Left ventricle myocardium inferior (tissue), 1 donor: ENCODE measurements at regions not wholly inside any gene's neighbourhood (a gene's known extent, or its start where the extent isn't known, plus 50 kb on each side); places are given as distances from the start of the nearest gene placed in this dataset.
A peak's percentile ranks its signal among the peaks of the same experiment; 100 is the strongest.
"Not testable (repeated sequence)": the region's sequence is repeated elsewhere in the genome, so short reads cannot be mapped to it uniquely, and the experiment has no call there.

Experiments used
- DNase-seq: peaks from one replicate; pipeline ENCODE4 v3.0.0-alpha.2; 2020
- H3K27ac ChIP-seq: fragments of 200-600 bp; replicated peaks from 2 replicates; pipeline ENCODE4 v1.8.0; 2021
- H3K27me3 ChIP-seq: fragments of 200-600 bp; 2 replicates; pipeline ENCODE4 v1.8.0; 2021; ENCODE audit warnings: low read depth
- H3K36me3 ChIP-seq: fragments of 200-600 bp; 2 replicates; pipeline ENCODE4 v1.8.0; 2021
- H3K4me1 ChIP-seq: fragments of 200-600 bp; 2 replicates; pipeline ENCODE4 v1.8.0; 2021
- H3K4me3 ChIP-seq: fragments of 200-600 bp; 2 replicates; pipeline ENCODE4 v1.8.0; 2021; ENCODE audit warnings: mild to moderate bottlenecking, moderate library complexity
- H3K9me3 ChIP-seq: fragments of 200-600 bp; replicated peaks from 2 replicates; pipeline ENCODE4 v1.8.0; 2021
- CTCF ChIP-seq: fragments of 200-600 bp; IDR thresholded peaks from 2 replicates; pipeline ENCODE4 v1.8.0; 2021; ENCODE audit warnings: antibody characterized with exemption, mild to moderate bottlenecking, borderline replicate concordance
- intact Hi-C: fragments of 100-400 bp; cut with micrococcal nuclease; formaldehyde crosslinking; loops from one replicate; pipeline ENCODE4 v1.11.0; 2022
- donor health status: DM: no; HTN: yes; CAD: no; lungs with severe emphysema.

- intact Hi-C loops = loop anchor here (10.0 kb wide), 1 partner anchor 286 kb away; no protein-coding TSS in a partner anchor
- H3K4me1 ChIP-seq = peaks cover 7% of the 10 kb centered on the region
- no peak overlapping the region for H3K4me3 ChIP-seq
- H3K27ac ChIP-seq = no peak overlapping the region
- no peak for DNase-seq
- no peak for TF ChIP-seq CTCF
- H3K36me3 ChIP-seq = no peaks in the 10 kb centered on the region
- peaks cover 67% of the 10 kb centered on the region for H3K27me3 ChIP-seq
- no peaks in the 10 kb centered on the region for H3K9me3 ChIP-seq
These were observed 60.6 kb upstream of the ETV3 start for GRCh38 chr1:157198619-157199420.

- H3K4me3 ChIP-seq = no peak overlapping the region
- intact Hi-C loops = loop anchor here (10.0 kb wide), 1 partner anchor 287 kb away; no protein-coding TSS in a partner anchor
- DNase-seq = no peak
- no peak for TF ChIP-seq CTCF
- no peaks in the 10 kb centered on the region for H3K36me3 ChIP-seq
- H3K9me3 ChIP-seq = no peaks in the 10 kb centered on the region
- peaks cover 7% of the 10 kb centered on the region for H3K4me1 ChIP-seq
- peaks cover 67% of the 10 kb centered on the region for H3K27me3 ChIP-seq
- no peak overlapping the region for H3K27ac ChIP-seq
These were observed 59.8 kb upstream of the ETV3 start for GRCh38 chr1:157197906-157198435.

DNA sequence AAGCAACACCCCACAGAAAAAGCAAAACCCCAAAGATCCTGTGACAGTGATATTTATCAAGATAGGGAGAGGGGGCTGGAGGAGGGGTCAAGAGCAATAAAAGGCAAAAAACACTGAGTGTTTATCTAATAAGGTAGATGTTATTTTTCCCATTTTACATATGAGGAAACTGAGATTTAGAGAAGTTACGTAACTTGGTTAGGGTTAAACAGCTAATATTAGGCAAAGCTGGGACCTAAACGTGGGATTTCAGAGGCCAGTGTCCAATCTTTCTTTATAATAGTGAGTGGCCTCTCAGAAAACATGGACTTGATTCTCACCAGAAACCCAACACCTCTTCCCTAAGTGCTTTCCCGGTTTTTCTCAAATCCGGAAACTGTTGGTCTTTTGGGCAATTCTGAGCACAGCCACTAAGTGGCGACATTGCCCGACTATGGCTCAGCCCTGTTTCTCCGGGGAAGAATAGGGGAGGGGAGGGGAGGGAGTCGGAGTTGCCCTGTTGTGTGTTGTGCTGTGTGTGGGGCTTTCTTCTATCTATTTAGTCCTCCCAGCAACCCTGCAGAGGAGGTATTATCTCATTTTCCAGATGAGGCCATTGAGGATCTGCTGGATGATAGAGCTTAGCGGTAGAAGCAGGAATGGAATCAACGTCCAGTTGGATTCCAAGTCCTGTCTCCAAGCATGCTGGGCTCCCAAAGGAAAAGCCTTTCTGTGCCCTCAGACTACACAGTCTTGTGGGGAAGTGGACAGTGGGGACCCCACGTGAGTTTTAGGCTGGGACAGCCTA is 58.7 kb upstream of the ETV3 start:
- not testable (repeated sequence) for DNase-seq, H3K4me3 ChIP-seq, H3K27ac ChIP-seq, H3K36me3 ChIP-seq, H3K4me1 ChIP-seq, H3K9me3 ChIP-seq
- intact Hi-C loops = loop anchor here (10.0 kb wide), 1 partner anchor 288 kb away; no protein-coding TSS in a partner anchor
- peaks cover 67% of the 10 kb centered on the region for H3K27me3 ChIP-seq
- TF ChIP-seq CTCF = peak; percentile 51

- intact Hi-C loops = loop anchor here (10.0 kb wide), 1 partner anchor 289 kb away; no protein-coding TSS in a partner anchor
- peaks cover 7% of the 10 kb centered on the region for H3K4me1 ChIP-seq
- no peak for DNase-seq
These were observed 58.0 kb upstream of the ETV3 start for GRCh38 chr1:157196245-157196543.

More at GRCh38 chr1:157196245-157196543, 58.0 kb upstream of the ETV3 start:
- no peak for TF ChIP-seq CTCF
- no peak overlapping the region for H3K4me3 ChIP-seq
- H3K27me3 ChIP-seq = peaks cover 69% of the 10 kb centered on the region
- H3K36me3 ChIP-seq = no peaks in the 10 kb centered on the region
- no peaks in the 10 kb centered on the region for H3K9me3 ChIP-seq
- H3K27ac ChIP-seq = no peak overlapping the region
